GM19452 (cell line): ENCODE measurements at regions not wholly inside any gene's neighbourhood (a gene's known extent, or its start where the extent isn't known, plus 50 kb on each side); places are given as distances from the start of the nearest gene placed in this dataset.

Experiments used
- ATAC-seq: cut with Tn5 transposase; IDR thresholded peaks from one replicate; pipeline ENCODE4 v1.9.1; 2021; ENCODE audit not compliant: unreplicated experiment

DNA sequence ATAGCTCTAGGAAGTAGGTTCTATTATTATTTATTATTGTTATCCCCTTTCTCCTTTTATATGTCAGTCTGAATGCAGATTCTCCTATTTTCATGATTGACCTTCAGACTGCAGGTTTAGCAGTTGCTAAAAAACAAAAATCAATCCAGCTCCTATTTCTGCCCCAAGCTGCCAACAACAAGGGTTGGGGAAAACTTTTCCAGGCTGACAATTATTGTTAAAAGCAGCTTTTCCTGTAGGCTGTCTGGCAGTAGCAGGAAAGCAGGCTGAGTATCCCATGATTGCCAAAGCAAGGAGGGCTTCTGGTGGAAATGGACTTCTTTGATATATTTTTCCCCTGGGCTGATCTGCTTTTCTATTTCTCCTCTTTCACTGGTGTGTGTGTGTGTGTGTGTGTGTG, 78.0 kb upstream of the CTLA4 start:
- no peak for ATAC-seq

- no peak for ATAC-seq
These were observed 77.3 kb upstream of the CTLA4 start for GRCh38 chr2:203790134-203790852.

- ATAC-seq: no peak
These were observed 71.1 kb upstream of the CTLA4 start for GRCh38 chr2:203796248-203797010.

DNA sequence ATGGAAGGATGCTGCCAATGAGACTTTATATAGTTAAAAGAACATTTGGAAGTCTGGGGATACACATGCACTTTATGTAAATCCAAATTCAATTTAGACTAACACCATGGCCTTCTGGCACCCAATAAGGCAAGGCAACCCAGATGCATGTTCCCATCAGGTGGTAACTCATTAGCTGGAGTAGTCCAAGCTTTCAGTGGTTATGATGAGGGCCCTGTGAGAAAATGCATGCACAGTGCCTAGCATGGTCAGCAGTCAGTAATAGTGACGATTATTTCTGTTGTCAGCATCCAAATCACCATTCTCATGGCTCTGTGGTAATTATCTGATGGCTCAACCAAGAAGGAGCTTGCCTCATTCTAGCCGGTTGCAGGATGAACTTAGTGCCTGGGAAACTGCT, 70.3 kb upstream of the CTLA4 start:
- ATAC-seq: no peak

DNA sequence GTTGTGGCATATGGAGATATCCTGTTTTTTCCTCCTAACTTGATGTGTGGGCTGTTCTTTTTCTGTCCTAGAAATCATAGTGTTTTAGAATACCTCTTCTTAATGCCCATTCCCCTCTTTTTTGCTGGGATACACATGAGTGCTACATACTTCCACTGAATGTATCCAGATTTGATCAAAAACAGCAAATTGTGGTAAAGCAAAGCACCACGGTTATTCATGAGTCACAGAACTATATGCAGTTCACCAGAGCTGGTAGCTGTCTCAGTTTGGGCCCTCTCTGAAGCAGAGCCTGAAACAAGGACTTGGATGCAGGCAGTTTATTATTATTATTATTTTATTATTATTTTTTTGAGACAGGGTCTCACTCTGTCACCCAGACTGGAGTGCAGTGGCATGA, 69.9 kb upstream of the CTLA4 start:
- no peak for ATAC-seq

DNA sequence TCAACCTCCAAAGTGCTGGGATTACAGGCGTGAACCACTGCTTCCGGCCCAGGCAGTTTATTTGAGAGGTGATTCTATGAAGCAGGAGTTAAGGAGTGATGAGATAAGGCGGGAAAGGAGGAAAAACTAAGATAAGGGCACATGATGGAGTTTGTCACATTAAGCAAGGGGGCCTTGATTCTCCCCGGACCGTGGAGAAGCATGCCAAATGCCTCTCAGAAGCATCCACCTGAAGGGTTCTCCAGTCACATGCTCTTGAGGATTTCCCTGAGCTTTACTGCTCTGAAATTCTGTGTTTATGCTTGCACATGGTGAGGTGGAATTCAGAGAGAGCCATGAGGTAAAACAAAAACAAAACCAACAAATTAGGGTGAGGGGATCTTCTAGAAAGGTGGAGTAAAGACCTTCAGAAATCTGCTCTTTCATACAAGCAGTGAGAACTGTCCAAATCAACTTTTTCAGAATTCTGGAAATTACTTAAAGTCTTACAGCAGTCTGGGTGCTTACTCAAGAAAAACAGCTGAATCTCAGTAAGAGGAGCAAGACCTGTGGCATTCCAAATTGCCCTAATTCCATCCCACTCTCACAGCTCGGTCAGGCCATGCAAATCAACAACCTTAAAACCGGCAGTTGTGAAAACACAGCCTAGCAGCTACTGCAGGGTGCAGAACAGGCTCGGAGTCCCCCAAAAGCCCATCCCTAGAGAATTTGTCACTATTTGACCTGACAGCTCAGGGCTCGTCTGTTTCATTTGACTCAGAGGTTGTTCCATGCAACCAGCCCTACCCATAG, 69.1 kb upstream of the CTLA4 start:
- ATAC-seq: no peak

DNA sequence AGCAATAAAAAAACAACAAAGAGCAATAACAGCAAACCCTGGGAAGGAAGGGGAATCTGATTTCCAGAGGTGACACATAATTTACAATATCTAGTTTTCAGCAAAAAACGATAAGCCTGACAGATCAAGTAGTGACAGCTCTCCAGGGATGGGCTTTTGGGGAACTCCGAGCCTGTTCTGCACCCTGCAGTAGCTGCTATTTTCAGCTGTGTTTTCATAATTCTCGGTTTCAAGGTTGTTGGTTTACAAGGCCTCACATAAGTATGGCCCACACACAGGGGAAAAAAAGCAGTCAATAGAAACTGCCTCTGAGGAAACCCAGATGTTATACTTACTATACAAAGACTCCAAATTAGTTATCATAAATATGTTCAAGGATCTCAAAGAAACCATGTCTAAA, 67.7 kb upstream of the CTLA4 start:
- ATAC-seq: peak; percentile 81

DNA sequence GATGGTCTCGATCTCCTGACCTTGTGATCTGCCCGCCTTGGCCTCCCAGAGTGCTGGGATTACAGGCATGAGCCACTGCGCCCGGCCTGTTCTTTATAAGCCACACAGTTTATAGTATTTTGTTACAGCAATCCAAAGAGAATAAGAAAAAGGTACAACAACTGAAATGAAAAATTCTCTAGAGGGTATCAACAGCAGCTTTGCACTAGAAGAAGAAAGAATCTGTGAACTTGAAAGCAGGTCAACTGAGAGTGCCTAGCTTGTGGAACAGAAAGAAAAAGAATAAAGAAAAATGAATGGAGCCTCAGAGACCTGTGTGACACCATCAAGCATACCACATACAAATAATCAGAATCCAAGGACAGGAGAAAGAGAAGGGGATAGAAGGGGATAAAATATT, 66.8 kb upstream of the CTLA4 start:
- ATAC-seq: no peak

DNA sequence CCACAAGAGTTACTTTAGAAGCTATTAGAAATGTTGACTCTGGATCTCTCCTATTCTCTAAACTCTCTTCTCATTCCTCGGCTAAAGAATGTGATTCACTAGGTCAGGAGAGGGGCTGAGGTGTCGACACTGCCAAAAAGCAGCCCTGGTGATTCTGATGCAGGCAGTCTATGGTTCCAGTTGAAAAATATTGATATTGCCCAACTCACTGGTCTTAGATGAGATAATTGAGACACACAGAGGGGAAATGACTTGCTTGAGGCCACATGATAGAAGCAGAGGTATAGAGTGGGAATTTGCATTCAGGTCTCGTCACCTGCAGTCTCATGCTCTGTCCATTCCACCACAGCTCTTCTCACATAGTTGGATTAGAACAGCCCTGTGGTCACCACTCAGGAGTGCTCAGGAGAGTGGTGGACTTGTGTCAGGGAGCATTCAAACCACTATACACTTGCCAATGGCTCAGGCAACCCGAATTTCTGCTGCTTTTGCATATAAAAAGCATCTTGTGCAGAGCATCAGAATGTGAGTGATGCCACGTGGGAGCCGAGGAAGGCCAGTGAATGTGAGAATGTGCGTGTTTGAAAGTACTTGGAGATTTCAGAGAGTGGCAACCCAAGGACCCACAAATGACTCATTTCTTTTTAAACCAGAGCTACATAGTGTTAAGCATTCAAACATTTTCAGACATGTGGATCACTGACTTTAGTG, 65.1 kb upstream of the CTLA4 start:
- no peak for ATAC-seq

- ATAC-seq: no peak
These were observed 64.5 kb upstream of the CTLA4 start for GRCh38 chr2:203803053-203803429.

DNA sequence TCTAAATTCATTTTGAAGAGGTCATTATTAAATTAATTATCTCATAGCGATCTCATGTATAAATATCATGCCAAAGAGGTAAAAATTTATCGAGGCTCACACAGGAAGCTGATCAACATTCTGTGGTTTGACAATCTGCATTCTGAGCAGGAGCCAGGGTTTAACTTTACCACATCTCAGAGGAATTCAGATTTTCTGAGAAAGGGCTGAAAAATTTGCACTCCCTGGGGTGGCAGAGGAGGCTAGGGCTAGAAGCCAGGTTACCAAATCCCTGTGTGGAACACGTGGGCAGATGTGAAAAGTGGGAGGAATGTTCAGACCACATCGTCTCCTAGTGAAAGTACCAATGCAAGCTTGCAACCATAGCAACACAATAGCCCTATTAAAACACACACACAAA, 63.5 kb upstream of the CTLA4 start:
- no peak for ATAC-seq

- no peak for ATAC-seq
These were observed 62.6 kb upstream of the CTLA4 start for GRCh38 chr2:203804764-203805485.

- no peak for ATAC-seq
These were observed 62.1 kb upstream of the CTLA4 start for GRCh38 chr2:203805486-203805838.

DNA sequence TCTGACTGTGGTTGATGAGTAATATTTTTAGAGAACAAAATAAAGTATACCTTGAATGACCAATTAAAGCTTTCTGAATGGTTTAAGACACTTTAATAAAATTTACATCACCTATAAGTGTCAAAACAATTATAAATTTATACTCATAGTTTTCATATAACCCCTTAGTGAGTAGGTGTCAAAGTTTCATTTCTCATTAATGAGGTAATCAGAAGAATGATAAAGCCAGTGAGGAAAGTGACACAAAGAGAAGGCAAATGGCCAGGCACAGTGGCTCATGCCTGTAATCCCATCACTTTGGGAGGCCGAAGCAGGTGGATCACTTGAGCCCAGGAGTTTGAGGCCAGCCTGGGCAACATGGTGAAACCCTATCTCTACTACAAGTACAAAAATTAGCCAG, 60.8 kb upstream of the CTLA4 start:
- ATAC-seq: no peak

DNA sequence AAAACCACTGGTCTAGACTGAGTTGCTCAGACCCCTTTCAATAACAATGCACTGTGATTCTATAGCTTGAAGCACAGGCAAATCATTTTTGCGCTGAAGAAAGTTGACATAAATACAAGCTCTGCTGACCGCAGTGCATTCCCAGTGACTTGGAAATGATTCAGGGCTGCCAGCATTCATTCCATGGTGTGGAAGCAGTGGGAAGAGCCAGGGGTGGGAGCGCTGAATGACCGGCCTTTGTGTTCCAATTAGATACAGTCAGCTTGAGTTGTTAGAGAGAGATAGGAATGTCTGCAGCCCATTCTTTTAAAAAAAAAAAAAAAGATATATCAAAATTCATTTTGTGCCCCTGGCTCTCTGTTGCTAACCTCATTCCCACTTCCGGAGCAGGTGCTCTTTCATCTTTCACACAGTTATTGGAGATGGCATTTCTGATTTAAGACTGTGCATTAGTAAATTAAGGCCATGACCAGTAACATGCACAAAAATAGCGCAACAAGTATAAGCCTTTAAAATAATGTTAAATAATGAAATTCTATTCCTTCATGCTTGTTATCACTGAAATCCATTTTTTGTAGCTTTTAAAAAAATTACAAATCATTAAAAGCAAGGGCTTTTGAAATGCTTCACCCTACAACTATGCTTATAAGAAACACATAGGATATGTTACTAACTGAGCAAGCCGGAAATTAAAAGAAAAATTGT, 59.4 kb upstream of the CTLA4 start:
- ATAC-seq: no peak

DNA sequence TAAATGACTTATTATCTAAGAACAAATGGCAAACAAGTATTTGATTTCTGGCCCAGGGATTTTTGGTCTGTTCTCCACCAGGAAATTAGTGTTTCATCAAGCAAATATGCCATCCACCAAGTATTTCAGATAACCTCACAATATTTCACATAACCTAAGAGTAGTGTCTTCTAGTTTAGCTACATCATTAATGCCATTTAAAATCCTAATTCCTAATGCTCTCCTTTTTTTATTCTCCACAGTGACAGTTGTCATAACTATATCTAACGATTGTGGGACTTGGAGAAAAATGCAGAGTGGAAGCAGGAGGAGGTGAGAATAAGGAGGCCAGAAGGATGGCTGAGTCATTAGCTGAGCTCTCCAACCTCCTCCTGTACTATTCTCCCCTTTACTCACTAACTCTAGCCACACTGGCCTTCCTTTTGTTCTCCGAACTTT, 58.5 kb upstream of the CTLA4 start:
- ATAC-seq: no peak

DNA sequence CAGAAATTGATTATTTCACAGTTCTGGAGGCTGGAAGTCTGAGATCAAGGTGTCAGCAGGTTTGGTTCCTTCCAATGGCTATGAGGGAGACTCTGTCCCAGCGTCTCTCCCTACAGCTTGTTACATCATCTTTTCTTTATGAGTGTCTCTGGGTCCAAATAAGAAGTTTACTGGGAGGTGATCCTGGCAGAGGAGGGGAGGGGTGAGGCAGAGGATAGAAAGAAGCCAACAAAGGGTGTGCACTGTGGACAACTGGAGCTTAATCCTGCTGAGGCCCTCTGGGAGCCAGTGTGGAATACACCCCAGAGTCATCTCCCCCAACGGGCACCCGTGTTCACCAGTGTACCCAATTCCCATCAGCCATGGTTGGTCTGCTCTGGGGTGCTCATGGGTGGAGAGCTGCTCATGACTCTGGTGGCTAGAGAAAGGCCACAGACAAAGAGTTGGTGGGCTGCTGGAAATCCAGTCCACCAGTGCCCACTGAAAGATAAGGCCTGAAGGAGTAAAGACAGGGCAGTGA, 57.5 kb upstream of the CTLA4 start:
- ATAC-seq: no peak

- ATAC-seq: peak; percentile 78
These were observed 55.9 kb upstream of the CTLA4 start for GRCh38 chr2:203811491-203812221.
